Umbilical cord (tissue), 1 donor: ENCODE measurements at regions not wholly inside any gene's neighbourhood (a gene's known extent, or its start where the extent isn't known, plus 50 kb on each side); places are given as distances from the start of the nearest gene placed in this dataset.
"Not testable (repeated sequence)": the region's sequence is repeated elsewhere in the genome, so short reads cannot be mapped to it uniquely, and the experiment has no call there.

Experiments
- DNase-seq: peaks from one replicate; pipeline ENCODE4 v3.0.0-alpha.2; 2015; ENCODE audit warnings: low spot score

DNA sequence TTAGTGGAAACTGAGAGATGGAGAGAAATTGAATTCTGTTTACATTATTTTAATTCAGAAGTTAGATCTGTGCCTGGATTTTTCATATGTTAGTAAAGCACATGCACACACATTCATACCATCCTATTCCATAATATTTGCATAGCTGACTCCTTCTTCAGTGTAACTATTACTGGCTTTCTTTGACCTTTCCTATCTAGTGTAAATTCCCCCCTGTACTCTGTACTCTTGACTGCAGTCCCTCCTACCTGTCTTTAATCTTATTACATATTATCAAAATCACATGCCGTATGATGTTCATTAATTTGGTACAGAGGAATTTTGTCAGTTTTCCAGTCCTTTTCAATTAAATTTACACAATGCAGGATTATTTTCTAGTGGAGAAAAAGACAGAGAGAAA, 417.0 kb upstream of the SOX5 start:
- DNase-seq = no peak

DNA sequence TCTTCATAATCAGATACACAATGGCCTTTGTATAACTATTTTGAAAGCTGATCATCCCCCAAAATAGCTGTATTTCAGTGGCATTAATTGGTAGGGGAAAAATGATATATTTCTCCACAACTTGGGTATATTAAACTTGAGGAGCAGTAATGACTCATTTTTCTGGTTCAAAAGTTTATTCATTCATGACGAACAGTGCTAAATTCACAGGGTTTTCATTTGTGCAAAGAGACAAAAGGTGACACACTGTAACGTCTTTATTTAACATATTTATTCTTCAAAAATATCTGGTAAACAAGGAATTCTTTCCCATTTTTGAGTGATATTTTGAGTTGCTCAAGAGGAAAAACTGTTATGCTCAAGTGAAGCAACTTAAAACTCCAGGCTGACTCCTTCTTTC, 415.5 kb upstream of the SOX5 start:
- no peak for DNase-seq

DNA sequence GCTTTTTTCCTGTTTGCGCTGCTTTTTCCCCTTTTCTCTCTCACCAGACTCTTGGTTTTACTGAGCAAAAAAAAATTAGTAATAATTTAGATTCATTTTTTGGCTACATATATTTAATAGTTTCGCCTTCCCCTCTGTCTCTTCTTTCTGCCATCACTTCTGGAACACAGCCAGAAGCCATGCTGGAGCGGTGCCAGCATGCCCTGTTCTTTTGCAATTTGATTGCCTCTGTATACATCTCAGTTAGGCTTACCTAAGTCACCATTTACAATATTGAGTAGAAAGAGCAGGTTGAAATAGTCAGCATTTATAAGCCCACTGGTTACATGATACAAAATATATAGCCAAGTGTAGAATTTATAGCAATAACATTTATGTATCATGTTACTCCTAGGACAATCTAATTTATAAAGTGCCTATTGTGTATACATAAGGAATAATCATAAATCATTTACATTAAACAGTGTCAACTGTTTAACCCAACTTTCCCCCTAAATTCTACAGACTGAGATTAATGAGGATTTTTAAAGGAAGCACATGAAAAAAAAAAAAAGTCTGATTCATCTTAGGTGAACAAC, 413.8 kb upstream of the SOX5 start:
- DNase-seq = no peak

DNA sequence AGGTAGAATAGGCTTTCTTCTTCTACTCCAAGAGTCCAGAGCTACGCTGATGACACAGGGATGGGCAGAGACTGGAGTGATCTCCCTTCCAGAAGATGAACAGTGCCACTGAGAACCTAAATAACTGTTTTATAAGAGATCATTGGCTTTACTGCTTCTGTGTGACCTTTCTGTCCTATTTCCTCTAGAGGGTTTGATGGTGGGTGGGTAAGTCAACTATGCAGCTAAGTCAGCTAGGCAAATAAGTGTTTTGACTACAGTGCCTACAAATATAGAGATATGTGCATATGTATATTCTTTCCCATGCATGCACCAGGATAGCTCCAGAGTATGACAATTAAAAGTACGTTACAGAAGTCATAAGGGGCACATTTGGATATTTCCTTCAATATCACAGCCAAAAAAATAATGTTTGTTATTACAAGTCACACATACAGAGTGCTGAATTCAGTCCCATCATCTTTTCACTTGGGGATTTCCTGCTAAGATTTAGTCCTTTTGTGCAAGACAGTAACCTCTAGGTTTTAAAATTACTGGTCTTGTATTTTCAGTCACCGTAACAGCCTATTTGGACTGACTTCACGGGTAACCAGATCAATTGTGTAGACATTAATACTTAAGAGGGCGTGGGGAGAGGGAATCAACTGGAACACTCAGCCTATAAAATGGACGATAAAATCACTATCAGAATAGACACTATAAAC, 412.6 kb upstream of the SOX5 start:
- no peak for DNase-seq

- DNase-seq = no peak
These were observed 411.4 kb upstream of the SOX5 start for GRCh38 chr12:24360907-24361306.

DNA sequence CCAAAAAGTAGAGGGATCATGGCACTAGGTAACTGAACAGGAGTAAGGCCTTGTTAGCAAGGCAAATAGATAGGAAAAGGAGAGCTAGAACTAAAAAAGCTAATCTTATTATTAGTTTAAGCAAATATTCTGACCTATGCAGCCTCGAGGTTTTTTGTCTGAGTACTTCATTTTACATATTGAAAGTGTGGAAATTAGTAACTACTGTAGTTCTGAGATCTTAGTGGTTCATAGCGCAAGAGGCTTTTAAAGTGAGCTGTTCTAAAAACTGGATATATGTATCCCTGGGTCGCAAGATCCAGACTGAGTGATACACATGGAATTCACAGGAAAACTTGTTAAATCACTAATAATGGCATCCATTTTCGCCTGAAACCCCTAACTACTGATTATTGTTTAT, 411.0 kb upstream of the SOX5 start:
- DNase-seq = no peak

- no peak for DNase-seq
These were observed 410.6 kb upstream of the SOX5 start for GRCh38 chr12:24360057-24360456.

DNA sequence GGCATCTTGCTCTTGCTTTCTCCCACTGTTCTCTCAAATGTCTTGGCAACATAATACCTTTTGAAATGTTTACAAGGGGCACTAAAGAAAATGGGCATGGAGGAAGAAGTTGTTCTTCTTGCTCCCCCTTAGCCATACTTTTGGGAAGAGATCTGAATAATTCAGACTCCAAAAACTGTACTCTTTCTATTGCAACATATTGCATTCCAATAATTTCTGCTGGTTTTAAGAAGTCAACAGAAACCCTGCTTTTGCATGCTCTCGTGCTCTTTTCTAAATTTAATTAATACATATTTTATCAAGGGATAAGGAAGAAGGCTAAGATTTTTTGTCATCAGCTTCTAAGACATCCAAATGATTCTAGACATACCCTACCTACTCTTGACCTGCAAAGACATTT, 409.9 kb upstream of the SOX5 start:
- peak; percentile 17 for DNase-seq

DNA sequence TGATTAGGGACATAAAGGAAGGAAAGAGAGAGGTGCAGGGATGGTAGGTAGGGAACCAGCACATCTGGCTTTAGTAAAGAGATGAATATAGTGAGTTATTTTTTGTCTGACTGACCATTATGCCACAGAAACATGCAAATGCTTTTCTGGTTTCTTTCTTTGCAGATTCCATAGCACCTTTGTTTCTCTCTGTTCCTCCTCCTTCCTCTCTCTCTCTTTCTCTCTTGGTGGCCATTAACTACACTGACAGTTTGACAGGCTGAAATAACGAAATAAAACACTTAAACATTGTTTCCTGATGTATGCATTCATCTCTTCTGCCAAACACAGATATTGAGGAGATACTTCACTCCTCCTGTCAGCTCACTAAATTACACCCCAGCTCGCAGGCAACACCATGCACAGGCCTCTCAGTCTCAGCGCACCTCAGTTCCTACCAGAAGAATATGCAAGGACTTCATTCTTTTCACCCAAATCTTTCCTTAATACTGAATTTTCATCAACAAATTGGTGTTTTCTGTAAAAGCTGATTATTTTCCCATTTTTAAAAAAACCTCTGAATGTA, 406.9 kb upstream of the SOX5 start:
- no peak for DNase-seq

DNA sequence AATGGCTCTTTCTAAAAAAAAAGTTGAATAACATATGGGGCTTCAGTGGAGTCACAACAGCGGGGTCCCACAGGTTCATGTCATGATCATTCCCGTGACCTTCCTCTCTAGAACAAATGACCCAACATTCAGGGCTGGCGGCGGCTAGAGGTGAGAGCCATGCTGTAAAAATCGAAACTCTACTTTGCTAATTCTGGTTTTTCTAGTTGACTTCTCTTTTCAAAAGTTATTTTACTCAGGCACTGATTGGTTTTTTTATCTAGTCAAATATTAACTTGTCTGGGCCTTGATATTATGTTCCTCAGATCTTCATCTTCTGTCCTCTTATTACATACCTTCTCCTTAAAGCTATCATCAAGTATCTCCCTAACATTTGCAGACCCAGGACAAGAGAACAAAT, 402.9 kb upstream of the SOX5 start:
- DNase-seq = no peak

GRCh38 chr12:24349051-24349799, 399.8 kb upstream of the SOX5 start:
- DNase-seq = no peak

GRCh38 chr12:24348180-24348579, 398.7 kb upstream of the SOX5 start:
- not testable (repeated sequence) for DNase-seq

- DNase-seq = no peak
These were observed 378.8 kb upstream of the SOX5 start for GRCh38 chr12:24328261-24328660.

- no peak for DNase-seq
These were observed 375.9 kb upstream of the SOX5 start for GRCh38 chr12:24325331-24325730.

DNA sequence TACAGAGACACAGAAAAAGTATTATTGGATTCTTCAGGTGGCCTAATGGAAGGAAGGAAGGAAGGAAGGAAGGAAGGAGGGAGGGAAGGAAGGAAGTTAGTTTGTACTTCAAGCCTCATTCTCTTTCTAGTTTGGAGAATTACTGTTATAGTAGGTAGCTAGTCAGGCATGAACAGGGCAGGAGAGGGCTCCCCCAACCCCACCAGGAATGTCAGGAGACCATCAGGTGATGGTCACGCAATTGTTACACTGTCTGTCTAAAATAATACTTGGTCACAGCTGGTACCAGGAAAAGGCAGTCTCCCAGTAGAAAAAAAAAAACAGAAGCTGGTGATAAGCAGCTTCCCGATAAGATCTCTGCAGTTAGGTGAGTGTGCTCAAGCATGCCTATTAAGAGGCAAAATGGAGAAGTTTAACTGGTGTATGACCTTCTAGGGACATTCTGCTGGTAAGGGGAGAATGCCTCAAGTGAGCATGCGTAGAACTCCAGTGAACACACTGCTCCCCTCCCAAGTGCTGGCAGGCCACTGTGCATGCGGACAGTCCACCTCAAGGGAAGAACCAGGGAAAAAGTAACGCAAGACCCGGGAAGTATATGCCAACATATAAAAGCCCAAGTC, 358.4 kb upstream of the SOX5 start:
- peak; percentile 3 for DNase-seq

GRCh38 chr12:24307153-24307552, 357.7 kb upstream of the SOX5 start:
- no peak for DNase-seq

DNA sequence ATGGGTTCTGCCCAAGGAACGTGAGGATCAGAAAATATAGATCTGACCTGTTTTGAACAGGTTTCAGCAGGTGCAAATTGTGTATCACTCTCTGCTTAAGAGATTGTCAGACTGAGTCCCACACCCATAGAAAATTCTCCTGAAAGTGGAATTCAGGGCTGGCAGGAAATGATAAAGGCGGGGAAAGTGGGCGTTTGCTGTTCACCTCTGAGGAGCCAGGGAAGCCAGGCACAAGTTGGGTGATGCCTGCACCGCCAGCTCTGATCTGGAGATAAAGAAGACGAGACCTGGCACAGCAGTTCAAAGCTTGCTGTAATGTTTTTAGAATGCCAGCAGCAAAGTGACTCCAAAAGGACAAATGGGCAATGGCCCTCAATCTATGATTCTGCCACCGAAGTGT, 356.5 kb upstream of the SOX5 start:
- DNase-seq = no peak

DNA sequence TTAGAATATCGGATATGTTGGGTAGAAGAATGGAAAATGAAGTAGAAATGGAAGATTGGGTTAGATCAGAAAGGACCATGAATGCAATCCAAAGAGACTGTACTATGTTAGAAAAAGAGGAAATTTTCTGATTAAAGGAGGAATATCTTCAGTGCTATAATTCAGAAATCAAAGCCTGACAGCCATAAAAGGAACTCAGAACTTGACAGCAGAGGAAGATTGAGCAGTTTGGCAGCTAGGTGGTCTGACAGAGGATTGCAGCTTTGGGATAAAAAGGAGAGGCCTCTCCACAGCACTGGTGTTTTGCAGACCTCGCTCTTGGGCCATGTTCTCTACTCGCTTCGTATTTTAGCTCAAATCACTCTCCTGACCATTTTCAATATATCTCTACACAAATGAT, 354.8 kb upstream of the SOX5 start:
- no peak for DNase-seq

DNA sequence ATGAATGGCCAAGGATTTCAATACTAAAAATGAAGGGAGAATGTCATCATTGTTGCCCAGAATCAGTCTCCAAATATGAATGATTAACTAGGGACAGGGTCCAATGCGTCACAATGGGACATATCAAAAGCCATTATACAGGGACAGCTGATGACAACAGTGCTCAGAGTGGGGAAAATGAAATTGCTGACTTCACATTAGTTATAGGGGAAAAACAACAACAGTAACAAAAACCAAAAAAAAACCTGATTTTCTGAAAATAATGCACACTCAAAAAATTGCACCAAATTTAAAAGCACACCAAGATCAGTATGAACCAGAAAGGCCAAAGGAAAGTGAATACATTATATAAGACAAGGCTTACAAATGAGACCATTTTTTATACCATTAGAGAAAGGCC, 353.2 kb upstream of the SOX5 start:
- no peak for DNase-seq

DNA sequence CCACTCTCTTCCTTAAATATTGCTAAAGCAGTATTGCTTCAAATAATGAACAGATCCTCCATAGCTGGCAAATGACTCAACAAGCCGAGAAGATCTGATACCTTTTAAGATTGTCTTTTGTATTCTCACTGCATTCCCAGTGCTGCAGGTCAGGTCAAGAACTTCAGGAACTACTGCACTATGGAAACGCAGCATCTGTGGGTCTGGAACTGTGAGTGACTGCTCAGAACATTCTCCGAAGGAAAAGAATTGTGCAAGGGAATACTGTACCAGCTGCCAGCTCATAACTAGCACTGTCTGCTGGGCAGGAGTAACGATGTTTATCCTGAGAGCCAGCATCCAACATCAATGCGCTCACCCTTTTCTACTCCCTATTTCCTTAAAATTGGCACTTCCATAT, 348.0 kb upstream of the SOX5 start:
- DNase-seq = no peak

GRCh38 chr12:24293549-24293948, 344.1 kb upstream of the SOX5 start:
- no peak for DNase-seq

DNA sequence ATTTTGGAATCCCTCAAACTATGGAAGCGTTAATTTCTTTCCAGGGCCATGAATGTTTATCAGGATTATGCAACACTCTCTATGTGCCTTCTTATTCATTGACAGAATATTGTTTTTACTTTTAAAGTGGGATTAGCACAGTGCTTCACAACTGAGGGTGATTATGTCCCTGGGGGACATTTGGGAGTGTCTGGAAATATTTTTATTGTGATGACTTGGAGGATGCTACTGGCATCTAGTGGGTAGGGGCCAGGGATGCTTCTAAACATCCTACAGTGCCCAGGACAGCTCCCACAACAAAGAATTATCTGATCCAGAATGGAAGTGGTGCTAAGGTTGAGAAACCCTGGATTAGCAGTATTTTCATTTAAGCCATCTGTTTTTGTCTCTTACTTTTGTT, 338.5 kb upstream of the SOX5 start:
- DNase-seq = no peak
